Astrocyte (in vitro differentiated cells and primary cell): ENCODE measurements at regions not wholly inside any gene's neighbourhood (a gene's known extent, or its start where the extent isn't known, plus 50 kb on each side); places are given as distances from the start of the nearest gene placed in this dataset.

ENCODE experiments used
- DNase-seq: peaks from one replicate; pipeline ENCODE4 v3.0.0-alpha.2; 2010; ENCODE audit warnings: low read depth
- FAIRE-seq: peaks from 2 replicates; lab custom pipeline; 2011; peaks lifted over from hg19 to GRCh38; lab: Jason Lieb, UNC
- H2AFZ ChIP-seq: 2 replicates; pipeline ENCODE4 v1.6.0; 2012; ENCODE audit warnings: low read depth, low read length, inconsistent platforms
- H3K27ac ChIP-seq: 2 replicates; pipeline ENCODE4 v1.5.1; 2011; ENCODE audit warnings: low read depth, low read length, inconsistent platforms
- H3K27me3 ChIP-seq: 2 replicates; pipeline ENCODE4 v1.6.0; 2011; ENCODE audit warnings: low read length, inconsistent platforms; ENCODE audit not compliant: insufficient read depth
- H3K36me3 ChIP-seq: 2 replicates; pipeline ENCODE4 v1.5.1; 2011; ENCODE audit warnings: low read length, inconsistent platforms; ENCODE audit not compliant: insufficient read depth
- H3K4me1 ChIP-seq: 2 replicates; pipeline ENCODE4 v1.5.1; 2011; ENCODE audit warnings: low read length, inconsistent platforms; ENCODE audit not compliant: insufficient read depth
- H3K4me2 ChIP-seq: 2 replicates; pipeline ENCODE4 v1.6.0; 2012; ENCODE audit warnings: low read length, inconsistent platforms
- H3K4me3 ChIP-seq: 2 replicates; pipeline ENCODE4 v1.5.1; 2011; ENCODE audit warnings: low read depth, mild to moderate bottlenecking, low read length, inconsistent platforms; ENCODE audit not compliant: insufficient read depth
- H3K79me2 ChIP-seq: 2 replicates; pipeline ENCODE4 v1.6.0; 2012; ENCODE audit warnings: mild to moderate bottlenecking, low read length, inconsistent platforms; ENCODE audit not compliant: insufficient read depth
- H3K9ac ChIP-seq: 2 replicates; pipeline ENCODE4 v1.6.0; 2012; ENCODE audit warnings: mild to moderate bottlenecking, low read length, inconsistent platforms
- H3K9me3 ChIP-seq: 2 replicates; pipeline ENCODE4 v1.5.1; 2012; ENCODE audit warnings: low read depth, mild to moderate bottlenecking, low read length, inconsistent platforms; ENCODE audit not compliant: insufficient read depth
- H4K20me1 ChIP-seq: 2 replicates; pipeline ENCODE4 v1.6.0; 2012; ENCODE audit warnings: low read length, inconsistent platforms; ENCODE audit not compliant: insufficient read depth
- H3K27ac Mint-ChIP-seq: one replicate; pipeline ENCODE4 v1.8.0; 2021; ENCODE audit warnings: mild to moderate bottlenecking, mixed read lengths; ENCODE audit not compliant: unreplicated experiment
- H3K27me3 Mint-ChIP-seq: one replicate; pipeline ENCODE4 v1.8.0; 2021; ENCODE audit warnings: low read depth, mixed read lengths; ENCODE audit not compliant: unreplicated experiment
- H3K36me3 Mint-ChIP-seq: one replicate; pipeline ENCODE4 v1.8.0; 2021; ENCODE audit warnings: low read depth, mixed read lengths; ENCODE audit not compliant: unreplicated experiment
- H3K4me1 Mint-ChIP-seq: one replicate; pipeline ENCODE4 v1.8.0; 2021; ENCODE audit warnings: low read depth, mixed read lengths; ENCODE audit not compliant: unreplicated experiment
- H3K4me3 Mint-ChIP-seq: one replicate; pipeline ENCODE4 v1.8.0; 2021; ENCODE audit warnings: mild to moderate bottlenecking, moderate library complexity, mixed read lengths; ENCODE audit not compliant: unreplicated experiment
- H3K9me3 Mint-ChIP-seq: one replicate; pipeline ENCODE4 v1.8.0; 2021; ENCODE audit warnings: mild to moderate bottlenecking, mixed read lengths; ENCODE audit not compliant: unreplicated experiment
- EZH2 ChIP-seq: IDR thresholded peaks from 2 replicates; pipeline ENCODE4 v1.6.1; 2012; ENCODE audit warnings: mild to moderate bottlenecking, low read length, inconsistent platforms; ENCODE audit not compliant: insufficient read depth
- TF ChIP-seq, protein P1 (sequence below): IDR thresholded peaks from 2 replicates; pipeline ENCODE4 v1.5.1; 2011; ENCODE audit warnings: low read depth, mild to moderate bottlenecking, inconsistent platforms, low read length, moderate library complexity; ENCODE audit not compliant: insufficient read depth

- Mint-ChIP-seq H3K36me3 (no peaks in the 10 kb centered on the region), H3K9me3 (peaks cover 6% of the 10 kb centered on the region), H3K4me1 (no peaks in the 10 kb centered on the region), H3K27ac (no peak overlapping the region), H3K27me3 (no peaks in the 10 kb centered on the region), H3K4me3 (no peak overlapping the region)
- Histone ChIP-seq H4K20me1 (no peaks in the 10 kb centered on the region), H3K79me2 (no peaks in the 10 kb centered on the region), H3K9ac (no peak overlapping the region), H3K27me3 (no peaks in the 10 kb centered on the region), H3K36me3 (no peaks in the 10 kb centered on the region), H3K4me2 (no peak overlapping the region), H3K4me3 (no peak overlapping the region), H3K4me1 (no peaks in the 10 kb centered on the region), H3K9me3 (no peaks in the 10 kb centered on the region), H3K27ac (no peak overlapping the region), H2AFZ (no peak overlapping the region)
- TF ChIP-seq, protein P1, sequence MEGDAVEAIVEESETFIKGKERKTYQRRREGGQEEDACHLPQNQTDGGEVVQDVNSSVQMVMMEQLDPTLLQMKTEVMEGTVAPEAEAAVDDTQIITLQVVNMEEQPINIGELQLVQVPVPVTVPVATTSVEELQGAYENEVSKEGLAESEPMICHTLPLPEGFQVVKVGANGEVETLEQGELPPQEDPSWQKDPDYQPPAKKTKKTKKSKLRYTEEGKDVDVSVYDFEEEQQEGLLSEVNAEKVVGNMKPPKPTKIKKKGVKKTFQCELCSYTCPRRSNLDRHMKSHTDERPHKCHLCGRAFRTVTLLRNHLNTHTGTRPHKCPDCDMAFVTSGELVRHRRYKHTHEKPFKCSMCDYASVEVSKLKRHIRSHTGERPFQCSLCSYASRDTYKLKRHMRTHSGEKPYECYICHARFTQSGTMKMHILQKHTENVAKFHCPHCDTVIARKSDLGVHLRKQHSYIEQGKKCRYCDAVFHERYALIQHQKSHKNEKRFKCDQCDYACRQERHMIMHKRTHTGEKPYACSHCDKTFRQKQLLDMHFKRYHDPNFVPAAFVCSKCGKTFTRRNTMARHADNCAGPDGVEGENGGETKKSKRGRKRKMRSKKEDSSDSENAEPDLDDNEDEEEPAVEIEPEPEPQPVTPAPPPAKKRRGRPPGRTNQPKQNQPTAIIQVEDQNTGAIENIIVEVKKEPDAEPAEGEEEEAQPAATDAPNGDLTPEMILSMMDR = no peak
- no peak for TF ChIP-seq EZH2
- FAIRE-seq = no peak
- DNase-seq = no peak
These were observed 253.4 kb upstream of the DMAC1 start for GRCh38 chr9:8052991-8053390.

- Histone ChIP-seq H2AFZ (no peak overlapping the region), H3K9me3 (peaks cover 2% of the 10 kb centered on the region), H3K9ac (no peak overlapping the region), H3K4me1 (no peaks in the 10 kb centered on the region), H4K20me1 (no peaks in the 10 kb centered on the region), H3K79me2 (no peaks in the 10 kb centered on the region), H3K4me3 (no peak overlapping the region), H3K36me3 (no peaks in the 10 kb centered on the region), H3K27me3 (no peaks in the 10 kb centered on the region), H3K4me2 (no peak overlapping the region), H3K27ac (no peak overlapping the region)
- FAIRE-seq = no peak
- H3K4me3 Mint-ChIP-seq = no peak overlapping the region
- DNase-seq = no peak
- H3K36me3 Mint-ChIP-seq = no peaks in the 10 kb centered on the region
- H3K27ac Mint-ChIP-seq = no peak overlapping the region
- no peaks in the 10 kb centered on the region for H3K27me3 Mint-ChIP-seq
- no peak for TF ChIP-seq EZH2
- TF ChIP-seq, protein P1 = no peak
- peaks cover 10% of the 10 kb centered on the region for H3K9me3 Mint-ChIP-seq
- peaks cover 3% of the 10 kb centered on the region for H3K4me1 Mint-ChIP-seq
These were observed 238.2 kb upstream of the DMAC1 start for GRCh38 chr9:8037745-8038144.

DNA sequence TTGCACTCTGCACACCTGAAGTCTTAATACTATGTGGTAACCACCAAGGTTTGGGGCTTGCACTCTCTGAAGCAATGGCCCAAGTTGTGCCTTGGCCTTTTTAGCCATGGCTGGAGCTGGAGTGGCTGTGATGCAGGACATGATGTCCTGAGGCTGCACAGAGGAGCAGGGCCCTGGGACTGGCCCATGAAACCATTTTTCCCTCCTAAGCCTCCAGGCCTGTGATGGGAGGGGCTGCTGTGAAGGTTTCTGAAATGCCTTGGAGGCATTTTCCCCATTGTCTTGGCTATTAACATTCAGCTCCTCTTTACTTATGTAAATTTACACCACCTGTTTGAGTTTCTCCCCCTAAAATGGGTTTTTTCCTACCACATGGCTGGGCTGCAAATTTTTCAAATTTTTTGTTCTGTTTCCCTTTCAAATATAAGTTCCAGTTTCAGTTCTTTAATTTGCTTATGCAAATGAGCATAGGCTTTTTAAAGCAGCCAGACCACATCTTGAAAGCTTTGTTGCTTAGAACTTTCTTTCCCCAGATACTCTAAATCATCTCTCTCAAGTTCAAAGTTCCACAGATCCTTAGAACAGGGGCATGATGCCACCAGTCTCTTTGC, 237.4 kb upstream of the DMAC1 start:
- Mint-ChIP-seq H3K4me3 (no peak overlapping the region), H3K27me3 (no peaks in the 10 kb centered on the region), H3K36me3 (no peaks in the 10 kb centered on the region), H3K9me3 (peaks cover 10% of the 10 kb centered on the region), H3K4me1 (peaks cover 5% of the 10 kb centered on the region), H3K27ac (no peak overlapping the region)
- H3K79me2 ChIP-seq = no peaks in the 10 kb centered on the region
- H3K36me3 ChIP-seq = no peaks in the 10 kb centered on the region
- H4K20me1 ChIP-seq = no peaks in the 10 kb centered on the region
- FAIRE-seq (no peak), DNase-seq (no peak)
- TF ChIP-seq, protein P1 = no peak
- TF ChIP-seq EZH2 = no peak
- H3K9ac ChIP-seq = no peak overlapping the region
- H3K4me3 ChIP-seq = no peak overlapping the region
- H3K27ac ChIP-seq = no peak overlapping the region
- H2AFZ ChIP-seq = no peak overlapping the region
- H3K4me1 ChIP-seq = no peaks in the 10 kb centered on the region
- no peaks in the 10 kb centered on the region for H3K27me3 ChIP-seq
- H3K4me2 ChIP-seq = no peak overlapping the region
- peaks cover 2% of the 10 kb centered on the region for H3K9me3 ChIP-seq
